ENCODE measurements at regions not wholly inside any gene's neighbourhood (a gene's known extent, or its start where the extent isn't known, plus 50 kb on each side); places are given as distances from the start of the nearest gene placed in this dataset.
"Not testable (repeated sequence)": the region's sequence is repeated elsewhere in the genome, so short reads cannot be mapped to it uniquely, and the experiment has no call there.

DNA sequence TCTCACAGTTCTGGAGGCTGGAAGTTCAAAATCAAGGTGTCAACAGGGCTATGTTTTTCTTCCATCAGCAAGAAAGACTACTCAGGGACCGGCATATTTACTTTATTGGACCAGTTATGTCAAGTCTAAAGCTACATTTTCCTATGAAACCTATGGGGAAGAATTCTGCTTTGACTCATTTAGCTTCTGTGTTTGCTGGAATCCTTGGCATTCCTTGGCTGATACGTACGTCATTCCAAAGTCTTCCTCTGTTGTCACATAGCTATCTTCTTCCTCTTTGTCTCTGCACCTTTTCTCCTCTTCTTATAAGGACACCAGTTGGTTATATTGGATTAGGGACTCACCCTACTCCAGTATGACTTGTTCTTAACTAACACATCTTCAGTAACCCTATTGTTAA, 137.4 kb upstream of the FBXO11 start:
- DNase-seq (ENCODE audit: low read depth in 3 of 3) = no peak

DNA sequence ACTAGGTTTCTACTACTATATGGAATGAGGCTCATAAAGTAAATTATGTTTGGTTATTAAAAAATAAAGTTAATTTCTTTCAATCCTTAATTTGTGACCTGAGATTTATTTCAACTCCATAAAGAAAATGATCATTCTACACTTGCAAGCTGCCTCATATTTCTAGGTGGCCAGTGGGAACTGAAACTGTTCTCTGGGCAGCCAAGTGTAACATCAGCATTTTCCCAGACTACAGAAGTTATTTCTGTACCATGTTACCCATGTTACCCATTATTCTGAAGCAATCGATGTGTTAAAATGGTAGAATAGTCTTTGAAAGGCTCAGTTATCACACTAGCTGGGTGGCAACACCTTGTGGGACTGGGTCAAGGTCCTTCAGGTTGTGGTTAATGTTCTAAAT, 139.3 kb upstream of the FBXO11 start:
- no peak for DNase-seq (ENCODE audit: low read depth in 3 of 3)

DNA sequence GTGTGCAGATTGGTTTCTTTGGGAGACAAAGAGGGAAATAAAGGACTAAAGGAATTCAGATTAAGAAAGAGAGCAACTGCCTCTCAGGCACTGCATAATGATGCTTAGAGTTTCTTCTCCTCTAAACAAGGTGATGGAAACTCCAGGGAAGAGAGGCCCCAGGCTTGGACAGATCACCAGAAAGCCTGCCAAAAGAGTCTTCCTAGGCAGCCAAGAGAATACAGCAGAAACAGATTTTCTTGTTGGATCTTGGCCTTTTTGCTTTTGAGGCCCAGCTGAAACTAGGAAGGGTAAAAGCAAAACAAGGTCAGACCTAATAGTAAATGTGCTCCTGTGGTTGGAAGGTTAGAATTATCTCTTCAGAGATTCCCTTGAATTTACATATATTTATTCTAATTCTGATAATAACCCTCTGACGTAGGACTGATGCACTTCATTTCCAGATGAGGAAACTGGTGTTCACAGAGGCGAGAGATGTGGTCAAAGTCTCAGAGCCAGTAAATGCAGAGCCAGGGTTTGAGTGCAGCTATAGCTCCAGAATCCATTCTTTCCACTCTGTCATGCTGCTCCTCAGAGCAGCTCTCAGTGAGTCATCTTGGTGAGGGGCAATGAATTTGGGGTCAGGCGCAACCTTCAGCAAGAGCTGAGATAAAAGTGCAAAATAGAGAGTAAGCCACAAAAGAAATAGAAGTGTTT, 142.3 kb upstream of the FBXO11 start:
- no peak for DNase-seq (ENCODE audit: low read depth in 3 of 3)

DNA sequence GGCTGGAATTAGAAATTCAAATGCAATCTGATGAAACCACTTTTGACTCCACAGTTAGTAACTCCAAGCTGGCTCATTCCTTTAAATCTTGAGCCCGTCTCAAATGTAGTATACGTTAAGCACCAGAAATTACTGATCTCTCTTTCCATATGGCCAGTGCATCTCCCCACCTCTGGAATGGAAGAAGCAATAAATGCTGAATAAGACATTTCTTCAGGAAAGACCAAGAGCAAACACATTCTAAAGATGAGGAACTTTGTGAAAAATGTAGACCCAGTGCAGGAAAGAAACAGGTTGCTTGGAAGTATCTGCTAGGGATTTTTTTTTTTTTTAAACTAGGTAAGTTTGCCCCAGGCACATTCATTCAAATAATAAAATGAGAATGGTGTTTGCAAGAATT, 143.1 kb upstream of the FBXO11 start:
- no peak for DNase-seq (ENCODE audit: low read depth in 3 of 3)

DNA sequence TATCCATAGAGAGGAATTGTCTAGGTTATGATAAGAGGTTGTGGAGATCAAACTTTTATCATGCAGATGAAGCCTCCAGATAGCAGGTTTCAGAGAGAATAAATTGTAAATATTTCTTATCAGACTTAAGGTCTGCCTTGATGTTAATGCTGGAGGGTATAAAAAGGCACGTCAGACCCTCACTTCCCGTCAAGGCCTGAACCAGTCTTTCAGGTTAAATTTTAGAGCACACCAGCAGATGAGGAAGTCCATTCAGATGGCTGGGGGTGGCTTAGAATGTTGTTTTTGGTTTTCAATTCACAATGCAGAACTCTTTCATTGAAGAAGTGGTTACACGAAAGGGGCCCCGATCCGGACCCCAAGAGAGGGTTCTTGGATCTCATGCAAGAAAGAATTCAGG, 144.4 kb upstream of the FBXO11 start:
- DNase-seq (ENCODE audit: low read depth in 3 of 3) = no peak

DNA sequence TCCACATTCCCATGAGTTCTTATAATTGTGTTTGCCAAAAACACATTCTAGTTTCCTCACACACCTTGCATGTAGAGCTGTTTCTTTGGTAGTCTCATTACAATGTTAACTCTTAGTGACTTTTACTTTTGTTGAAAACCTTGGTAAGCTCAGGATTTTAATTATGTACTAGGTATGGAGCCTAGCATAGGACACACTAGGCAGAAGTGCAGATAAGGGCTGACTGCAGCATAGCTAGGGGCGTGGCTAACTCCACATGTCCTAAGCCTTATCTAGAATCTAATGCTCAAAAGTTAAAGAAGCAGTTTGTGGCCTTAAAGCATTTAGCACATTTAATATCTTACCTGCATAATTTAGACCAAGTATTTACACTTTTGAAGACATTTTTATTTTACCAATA, 153.7 kb upstream of the FBXO11 start:
- DNase-seq (ENCODE audit: low read depth in 3 of 3) = no peak

DNA sequence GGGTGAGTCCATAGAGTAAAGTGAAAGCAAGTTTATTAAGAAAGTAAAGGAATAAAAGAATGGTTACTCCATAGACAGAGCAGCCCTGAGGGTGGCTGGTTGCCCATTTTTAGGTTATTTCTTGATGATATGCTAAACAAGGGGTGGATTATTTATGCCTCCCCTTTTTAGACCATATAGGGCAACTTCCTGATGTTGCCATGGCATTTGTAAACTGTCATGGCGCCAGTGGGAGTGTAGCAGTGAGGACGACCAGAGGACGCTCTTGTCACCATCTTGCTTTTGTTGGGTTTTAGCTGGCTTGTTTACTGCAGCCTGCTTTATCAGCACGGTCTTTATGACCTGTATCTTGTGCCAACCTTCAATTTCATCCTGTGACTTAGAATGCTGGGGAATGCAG, 155.4 kb upstream of the FBXO11 start:
- not testable (repeated sequence) for DNase-seq (ENCODE audit: low read depth in 3 of 3)

DNA sequence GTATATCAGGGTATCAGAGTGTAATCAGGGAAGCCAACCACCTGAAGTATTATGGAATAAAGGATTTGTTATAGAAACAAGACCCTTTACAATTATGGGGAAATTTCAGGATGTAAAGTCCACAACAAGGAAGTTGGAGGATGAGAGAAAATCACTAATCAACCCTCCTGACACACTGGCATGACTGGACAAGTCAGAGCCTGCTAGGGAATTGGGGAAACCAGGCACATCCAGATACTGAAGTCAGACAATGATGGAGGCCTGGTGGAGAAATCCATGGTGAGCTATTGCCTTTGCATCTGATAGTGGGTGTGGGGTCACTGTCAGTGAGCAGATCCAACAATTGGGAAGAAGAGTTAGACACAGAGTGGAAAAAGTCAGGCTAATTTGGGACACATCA, 158.8 kb upstream of the FBXO11 start:
- no peak for DNase-seq (ENCODE audit: low read depth in 3 of 3)

DNA sequence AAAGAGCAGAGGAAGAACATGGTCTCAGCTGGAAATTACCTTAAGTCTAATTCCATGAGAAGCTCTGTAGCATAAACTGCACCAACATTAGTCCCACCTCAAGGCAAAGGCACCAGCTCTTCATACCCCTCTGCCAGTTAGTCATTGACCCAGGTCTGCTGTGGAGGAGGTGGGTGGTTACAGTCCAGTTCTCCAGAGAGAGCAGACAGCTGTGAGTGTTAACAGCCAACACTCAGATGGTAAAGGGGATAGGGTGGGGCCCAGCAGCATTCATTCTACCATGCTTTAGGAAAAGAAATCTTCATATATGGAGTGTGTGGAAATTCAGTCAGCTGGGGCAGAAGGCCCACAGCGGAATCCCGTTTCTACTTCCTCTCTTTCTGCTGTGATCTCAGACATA, 159.7 kb upstream of the FBXO11 start:
- no peak for DNase-seq (ENCODE audit: low read depth in 3 of 3)

DNA sequence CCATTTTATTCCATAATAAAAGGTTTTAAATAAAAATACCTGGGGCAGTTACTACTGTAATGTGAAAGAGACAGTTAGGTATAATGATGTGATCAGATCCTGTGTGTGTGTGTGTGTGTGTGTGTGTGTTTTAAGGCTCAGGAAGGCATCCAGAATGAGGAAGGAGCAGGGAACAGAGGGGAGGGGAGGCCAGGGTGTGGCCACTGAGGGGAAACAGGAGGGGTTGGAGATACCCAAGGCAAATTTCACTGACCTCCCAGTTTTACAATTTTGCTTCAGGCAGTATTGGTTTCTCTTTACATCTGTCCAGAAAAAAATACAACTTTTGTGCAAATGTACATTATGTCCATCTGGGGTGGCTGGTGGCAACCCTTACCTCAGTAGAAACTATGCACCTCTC, 163.5 kb upstream of the FBXO11 start:
- DNase-seq (ENCODE audit: low read depth in 3 of 3) = no peak

DNA sequence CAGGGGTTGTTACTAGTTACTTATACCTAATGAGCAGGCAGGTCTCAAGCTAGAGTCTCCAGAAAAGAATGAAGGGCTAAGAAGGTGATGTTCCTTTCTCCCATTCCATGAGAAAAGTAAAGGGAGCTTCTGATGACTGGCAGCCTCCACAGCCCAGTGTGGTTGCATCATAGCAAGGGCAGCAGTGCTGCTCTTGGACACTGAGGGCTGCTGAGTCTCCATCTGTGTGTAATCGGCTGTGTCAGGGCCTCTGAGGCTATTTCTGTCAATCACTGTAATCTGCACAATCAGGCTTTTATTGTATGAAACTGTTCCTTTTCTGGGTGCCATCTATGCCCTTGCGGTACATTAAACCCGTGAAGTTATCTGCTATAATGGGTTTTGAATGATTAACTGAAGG, 164.1 kb upstream of the FBXO11 start:
- DNase-seq (ENCODE audit: low read depth in 3 of 3) = no peak

DNA sequence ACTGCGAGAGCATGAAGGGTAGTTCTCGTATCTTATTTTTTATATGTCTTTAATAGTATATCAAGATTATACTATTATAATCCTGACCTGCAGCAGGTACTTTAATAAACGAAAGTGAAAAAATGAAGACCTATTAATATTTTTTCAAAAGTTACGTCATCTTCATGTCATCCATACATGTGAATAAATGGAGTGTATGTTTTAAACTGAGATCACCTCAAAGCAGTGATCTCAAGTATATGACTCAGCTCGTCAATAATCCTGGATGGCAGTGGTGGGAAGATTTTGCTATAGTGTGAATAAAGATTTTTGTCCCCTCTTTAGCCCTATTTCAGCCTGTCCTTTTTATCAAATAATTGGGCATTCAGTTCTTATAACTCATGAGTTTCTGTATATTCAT, 166.3 kb upstream of the FBXO11 start:
- DNase-seq (ENCODE audit: low read depth in 3 of 3) = no peak

DNA sequence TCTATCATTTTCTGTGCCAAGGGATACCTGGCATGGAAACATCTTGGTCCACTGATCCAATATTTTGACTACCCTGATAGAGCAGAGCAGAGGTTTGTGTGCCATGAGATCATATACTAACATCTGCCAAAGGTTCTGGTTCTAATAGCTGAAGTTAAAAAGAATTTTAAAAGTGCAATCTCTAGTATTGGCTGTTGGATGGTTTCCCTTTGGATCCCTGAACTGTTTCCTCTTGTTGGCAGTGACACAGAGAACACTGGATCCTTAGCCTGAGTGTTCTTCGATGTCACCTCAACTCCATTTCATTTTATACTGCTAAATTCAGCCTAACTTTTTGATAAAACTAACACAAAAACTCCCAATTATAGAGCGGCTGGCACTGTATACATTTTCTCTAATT, 169.3 kb upstream of the FBXO11 start:
- DNase-seq (ENCODE audit: low read depth in 3 of 3) = no peak

DNA sequence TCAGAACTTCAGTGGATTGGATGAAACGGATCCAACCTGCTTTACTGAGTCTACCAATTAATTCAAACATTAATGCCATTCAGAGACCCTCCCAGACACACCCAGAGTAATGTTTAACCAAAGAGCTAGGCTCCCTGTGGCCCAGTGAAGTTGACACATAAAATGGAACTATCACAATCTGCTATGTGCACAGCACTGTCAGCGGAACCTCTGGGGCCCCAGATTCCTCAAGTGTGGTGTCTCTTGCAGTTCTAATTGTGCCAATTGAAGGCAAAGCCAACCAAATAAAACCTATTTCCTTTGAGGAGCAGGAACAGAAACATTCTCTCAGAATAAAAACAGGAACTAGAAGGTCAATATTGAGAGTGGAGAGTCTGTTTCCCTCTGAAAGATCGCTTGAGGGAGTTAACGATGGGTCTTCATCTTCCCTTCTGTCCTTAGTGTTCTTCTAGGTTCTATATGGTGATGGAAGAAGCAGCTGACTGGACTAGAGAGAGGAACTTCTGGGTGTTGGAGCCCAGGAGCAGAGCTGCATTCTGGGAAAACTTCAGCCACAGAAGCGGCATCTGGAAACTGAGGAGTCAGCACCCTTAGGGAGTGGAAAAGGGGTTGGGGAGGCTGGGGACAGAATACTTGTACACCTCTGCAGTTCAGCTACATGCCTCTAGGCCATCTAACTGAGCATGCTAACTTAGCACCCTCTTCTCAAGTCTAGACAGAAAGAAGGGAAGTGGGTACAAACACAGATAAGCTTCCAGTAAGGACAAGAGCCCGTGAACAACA, 174.4 kb upstream of the FBXO11 start:
- DNase-seq (ENCODE audit: low read depth in 3 of 3) = no peak

DNA sequence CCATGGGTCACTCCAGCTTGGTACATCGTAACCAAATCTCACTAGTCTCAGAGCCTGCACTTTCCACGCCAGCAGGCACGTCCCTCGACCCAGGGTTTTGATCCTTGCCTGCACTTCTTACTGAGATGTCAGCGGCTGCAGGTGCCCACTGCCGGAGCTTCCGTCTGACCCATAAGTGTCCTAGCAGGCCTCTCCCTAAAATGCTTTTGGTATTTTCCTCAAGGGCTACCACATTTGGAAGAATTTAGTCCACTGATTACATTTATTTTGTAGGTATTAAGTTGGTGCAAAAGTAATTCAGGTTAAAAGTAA, 175.0 kb upstream of the FBXO11 start:
- DNase-seq (ENCODE audit: low read depth in 3 of 3) = no peak

DNA sequence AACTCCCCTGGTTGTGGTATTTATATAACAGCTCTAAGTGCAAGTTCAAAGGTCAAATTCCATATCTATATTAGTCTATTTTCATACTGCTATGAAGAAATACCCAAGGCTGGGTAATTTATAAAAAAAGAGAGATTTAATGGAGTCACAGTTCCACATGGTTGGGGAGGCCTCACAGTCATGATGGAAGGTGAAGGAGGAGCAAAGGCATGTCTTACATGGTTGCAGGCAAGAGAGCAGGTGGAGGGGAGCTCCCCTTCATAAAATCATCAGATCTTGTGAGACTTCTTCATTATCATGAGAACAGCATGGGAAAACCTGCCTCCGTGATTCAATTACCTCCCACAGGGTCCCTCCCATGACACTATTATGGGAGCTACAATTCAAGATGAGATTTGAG, 179.6 kb upstream of the FBXO11 start:
- DNase-seq (ENCODE audit: low read depth in 3 of 3) = no peak

DNA sequence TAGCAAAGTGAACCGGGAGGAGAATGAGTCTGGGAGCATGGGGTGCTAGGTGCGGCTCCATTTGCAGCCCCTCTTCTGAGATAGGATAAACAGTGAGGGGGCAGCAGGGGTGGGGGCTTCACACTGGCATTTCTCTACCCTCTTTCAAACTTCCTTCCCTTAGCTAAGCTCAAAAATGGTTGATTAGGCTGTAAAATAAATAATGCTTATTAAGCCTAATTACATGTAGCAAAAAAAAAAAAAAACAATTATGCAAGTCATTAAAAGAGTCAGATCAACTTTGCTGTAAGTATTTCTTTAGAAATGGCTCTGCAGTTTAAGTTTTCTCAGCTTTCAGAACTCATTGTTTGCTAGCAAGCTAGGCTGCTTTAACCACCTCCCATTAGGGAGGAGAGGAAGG, 182.7 kb upstream of the FBXO11 start:
- no peak for DNase-seq (ENCODE audit: low read depth in 3 of 3)

DNA sequence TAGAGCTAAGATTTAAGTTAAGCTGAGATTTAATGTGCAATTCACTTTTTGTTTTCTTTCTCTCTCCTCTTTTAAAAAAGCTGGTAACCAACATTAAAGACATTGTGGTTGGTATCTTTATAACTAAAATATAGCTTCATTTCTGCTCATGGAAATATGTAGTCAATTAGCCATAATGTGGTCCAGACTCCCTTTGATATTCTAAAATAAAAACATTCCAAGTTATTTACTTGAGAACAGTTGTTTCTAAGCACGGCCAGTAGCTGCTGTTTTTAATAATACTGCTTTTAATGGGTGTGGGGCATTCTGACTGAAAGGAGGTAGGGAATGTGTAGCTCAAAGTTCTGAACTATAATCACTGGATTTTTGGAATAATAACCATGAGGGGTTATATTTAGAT, 183.3 kb upstream of the FBXO11 start:
- DNase-seq (ENCODE audit: low read depth in 3 of 3) = no peak

DNA sequence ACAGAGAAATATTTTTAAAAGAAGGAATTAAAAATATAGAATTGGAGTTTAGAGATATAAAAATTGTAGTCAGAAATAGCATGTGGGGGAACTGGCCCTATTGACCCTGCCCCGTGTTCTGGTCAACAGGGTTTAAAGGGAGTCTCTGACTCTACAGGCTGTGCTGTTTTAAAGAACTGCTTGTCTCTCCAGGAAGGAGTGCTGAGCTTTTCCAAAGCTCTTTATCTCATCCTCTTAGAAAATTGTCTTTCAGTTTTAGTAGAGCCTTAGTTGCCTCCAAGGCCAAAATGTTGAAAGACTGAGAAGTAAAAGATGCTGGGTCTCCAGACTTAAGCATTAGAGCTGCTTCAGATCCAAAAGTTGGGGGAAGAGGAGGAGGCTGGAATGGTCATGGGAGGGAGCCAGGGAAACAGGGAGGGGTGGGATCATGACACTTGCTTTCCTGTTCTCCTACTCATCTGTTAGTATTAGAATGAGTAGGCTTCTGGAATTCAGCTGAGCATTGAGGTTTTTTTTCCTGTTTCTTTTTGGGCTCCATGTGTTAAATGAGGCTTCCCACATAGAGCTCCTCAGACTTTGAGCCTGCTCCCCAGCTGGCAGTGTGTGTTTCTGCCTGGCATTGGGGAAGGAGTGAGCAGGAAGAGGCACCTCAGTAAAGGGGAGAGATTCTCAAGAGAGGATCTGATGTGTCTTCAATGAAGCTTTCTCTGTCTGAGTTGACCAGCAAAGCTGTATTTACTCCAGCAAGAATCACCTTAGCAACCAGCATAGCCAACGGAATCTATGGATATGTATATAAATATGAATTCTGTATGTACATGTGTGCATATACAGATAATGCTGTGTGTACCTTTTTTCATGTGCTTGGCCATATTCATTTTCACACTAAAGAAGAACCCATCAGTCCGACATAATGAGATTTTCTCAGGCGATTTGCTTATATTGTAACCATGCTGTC, 186.8 kb upstream of the FBXO11 start:
- DNase-seq (ENCODE audit: low read depth in 3 of 3) = no peak

DNA sequence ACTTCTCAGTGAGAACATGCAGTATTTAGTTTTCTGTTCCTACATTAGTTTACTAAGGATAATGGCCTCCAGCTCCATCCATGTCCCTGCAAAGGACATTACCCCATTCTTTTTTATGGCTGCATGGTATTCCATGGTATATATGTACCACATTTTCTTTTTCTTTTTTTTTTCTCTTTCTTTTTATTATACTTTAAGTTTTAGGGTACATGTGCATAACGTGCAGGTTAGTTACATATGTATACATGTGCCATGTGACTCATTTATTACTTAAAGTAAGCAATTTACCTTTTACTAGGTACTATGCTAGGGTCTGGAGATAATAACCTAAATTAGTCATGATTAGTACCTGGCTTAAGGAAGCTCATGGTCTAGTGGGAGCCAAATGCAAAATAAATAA, 190.5 kb upstream of the FBXO11 start:
- not testable (repeated sequence) for DNase-seq (ENCODE audit: low read depth in 3 of 3)

DNA sequence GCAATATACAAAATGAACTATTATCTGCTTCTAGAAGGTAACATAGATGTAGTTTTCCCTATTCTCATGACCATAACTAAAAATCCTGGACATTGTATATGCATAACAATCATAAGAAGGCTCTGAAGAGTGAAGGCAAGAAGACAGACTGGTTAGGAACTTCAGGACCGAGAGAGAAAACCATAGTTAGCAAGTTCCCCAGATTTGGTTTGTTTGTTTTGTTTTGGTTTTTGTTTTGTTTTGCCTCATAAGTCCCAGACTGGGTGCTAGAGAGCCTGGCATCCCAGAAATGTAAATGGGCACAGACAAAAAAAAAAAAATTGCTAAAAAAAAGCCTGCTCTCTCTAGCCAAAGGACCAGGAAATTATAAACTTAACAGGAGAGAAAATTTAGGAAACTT, 192.2 kb upstream of the FBXO11 start:
- no peak for DNase-seq (ENCODE audit: low read depth in 3 of 3)

DNA sequence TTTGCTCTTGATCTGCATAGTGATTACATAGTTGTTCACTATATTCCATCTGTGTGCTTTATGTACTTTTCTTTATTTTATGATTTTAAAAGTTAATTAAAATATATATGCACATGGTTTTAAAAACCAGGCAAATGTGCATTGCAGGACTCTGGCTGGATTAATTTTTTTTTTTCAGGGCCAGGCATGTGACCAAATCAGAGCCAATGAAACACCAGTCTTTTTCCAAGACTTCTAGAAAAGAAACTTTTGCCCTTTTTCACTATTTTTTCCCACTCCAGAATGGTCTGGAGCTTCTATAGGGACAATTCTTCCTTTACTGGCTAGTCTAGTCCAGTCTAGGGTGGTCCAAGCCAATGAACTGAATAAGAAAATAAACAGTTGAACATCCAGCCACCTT, 198.1 kb upstream of the FBXO11 start:
- DNase-seq (ENCODE audit: low read depth in 3 of 3) = no peak

DNA sequence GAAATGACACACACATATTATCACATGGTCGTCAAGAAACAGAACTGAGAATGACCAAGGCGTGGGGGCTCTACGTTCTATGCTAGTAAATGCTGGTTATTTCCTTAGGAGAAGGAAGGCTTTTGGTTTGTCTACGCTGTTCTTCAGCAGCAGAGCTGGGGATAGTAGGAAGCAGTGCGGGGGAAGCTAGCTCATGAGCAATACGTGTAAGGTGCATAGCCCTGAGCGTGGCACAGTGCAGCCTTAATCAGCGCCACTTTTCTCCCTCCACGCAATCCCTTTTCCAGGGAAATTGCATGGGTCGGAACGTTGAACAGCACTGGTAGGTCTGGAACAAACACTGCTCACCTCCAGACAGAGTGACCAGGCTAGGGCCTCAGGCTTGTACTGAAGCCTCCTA, 199.6 kb upstream of the FBXO11 start:
- DNase-seq (ENCODE audit: low read depth in 3 of 3) = no peak

Measured in stimulated activated CD4-positive, alpha-beta T cell treated with anti-CD3 and anti-CD28 coated beads, TNF-alpha, amount 100 ng/mL, for 24 hours (primary cell).